GM18868 (cell line): ENCODE measurements at regions not wholly inside any gene's neighbourhood (a gene's known extent, or its start where the extent isn't known, plus 50 kb on each side); places are given as distances from the start of the nearest gene placed in this dataset.

Experiments
- ATAC-seq: cut with Tn5 transposase; IDR thresholded peaks from one replicate; pipeline ENCODE4 v1.9.1; 2021; ENCODE audit warnings: mild to moderate bottlenecking, moderate library complexity; ENCODE audit not compliant: unreplicated experiment

DNA sequence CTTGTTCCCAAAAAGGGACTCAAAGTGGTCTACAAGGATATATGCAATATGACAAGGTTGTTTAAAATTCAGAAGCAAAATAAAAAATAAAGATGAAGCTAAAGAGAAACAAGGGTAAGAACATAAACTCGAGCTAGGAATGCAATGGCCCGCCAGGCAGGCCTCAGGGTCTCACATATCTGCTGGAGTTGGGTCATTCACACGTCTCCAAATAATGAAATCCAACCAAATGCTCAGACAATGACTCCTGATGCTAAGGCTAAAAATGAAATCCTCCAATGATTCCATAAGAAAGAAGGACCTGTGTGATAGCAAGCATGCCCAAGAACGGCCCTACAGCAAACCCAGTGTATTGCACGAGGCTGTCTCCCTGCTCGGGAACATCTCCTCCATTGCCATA is 153.3 kb upstream of the ETS2 start:
- no peak for ATAC-seq

DNA sequence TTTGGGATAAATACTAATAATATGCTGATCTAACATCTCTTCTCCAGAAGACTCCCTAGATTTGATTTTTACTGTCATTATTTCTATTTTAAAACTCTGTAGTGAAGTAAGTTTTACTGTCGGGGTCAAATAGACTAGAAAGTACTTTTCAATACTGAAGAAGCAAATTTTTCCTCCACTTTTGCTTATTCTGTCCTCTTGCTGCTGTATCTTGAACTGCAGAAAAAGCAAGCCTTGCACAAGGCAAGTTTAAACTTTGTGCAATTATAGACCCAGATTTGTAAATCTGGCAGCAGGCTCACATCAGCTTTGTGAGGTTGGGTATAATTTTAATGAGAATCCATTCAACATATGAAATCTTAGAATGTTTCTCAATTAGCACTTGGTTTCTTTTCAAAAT is 151.1 kb upstream of the ETS2 start:
- no peak for ATAC-seq

DNA sequence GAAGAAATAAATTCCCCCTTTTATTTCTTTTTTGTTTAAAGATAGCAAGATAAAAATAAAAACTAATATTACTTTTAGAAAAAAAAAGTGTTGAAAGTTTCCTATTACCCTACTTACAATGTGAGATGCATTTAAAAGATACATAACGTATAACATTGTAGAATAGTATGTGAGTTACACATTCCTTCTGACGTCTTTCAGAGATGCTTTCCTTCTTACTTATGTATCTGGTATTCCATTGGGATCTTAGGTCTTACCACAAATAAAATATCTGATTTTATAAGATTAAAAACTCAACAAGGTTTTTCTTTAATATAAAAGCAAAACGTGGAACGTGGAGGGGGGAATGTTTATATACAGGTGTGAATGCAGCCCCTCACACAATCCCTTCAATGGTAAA is 147.2 kb upstream of the ETS2 start:
- ATAC-seq = no peak

DNA sequence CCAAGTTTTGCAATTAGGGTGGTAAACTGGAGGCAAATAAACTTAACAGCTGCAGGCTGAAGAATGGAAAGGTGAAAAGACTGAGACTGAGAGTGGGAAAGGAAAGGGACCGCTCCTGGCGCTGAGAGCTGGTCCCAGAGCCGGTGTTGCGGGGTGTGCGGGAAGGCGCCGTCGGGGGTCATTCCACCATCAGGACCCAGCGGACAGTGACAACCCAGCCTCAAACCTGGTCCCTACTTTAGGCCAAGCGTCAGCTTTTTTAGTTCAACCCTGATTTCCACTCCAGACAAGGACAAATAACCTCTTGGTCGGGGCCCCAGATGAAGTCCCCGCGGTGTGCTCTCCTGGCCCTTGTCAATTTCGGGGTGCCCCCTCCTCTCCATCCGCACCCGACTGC is 145.8 kb upstream of the ETS2 start:
- no peak for ATAC-seq

DNA sequence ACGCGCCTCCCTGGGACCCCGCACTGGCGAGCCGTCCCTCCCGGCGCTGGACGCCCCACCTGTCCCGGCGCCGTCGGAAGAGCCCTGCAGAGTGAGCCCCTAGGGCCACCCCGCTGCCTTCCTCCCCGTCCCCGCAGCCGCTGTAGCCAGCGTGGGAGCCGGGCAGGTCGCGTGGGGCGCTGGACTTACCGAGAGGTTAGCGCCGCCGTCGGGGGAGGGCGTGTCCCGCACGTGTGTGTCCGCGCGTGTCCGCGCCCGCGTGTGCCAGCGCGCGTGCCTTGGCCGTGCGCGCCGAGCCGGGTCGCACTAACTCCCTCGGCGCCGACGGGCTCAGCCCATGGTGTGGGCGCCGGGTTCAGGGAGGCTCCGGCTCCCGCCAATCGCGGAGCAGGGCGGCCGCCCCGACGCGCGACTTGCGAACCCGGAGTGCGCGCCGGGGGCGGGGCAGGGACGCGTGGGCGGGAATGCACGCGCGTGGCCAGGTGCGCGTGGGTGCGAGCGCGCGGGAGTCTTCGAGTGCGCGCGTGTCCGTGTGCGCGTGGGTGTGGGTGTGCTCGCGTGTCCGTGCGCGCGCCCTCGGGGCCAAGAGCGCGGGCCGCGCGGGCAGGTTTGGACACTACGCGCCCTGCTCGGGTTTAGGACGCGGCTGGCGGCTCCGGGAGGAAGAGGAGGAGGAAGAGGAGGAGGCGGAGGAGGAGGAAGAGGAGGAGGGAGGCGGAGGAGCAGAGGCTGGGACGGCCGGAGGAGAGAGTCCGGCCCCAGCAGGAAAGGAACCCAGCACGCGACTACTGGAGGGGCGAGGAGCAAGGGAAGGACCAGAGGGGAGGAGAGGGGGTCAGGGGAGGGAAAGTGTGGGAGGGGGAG is 145.2 kb upstream of the ETS2 start:
- no peak for ATAC-seq

DNA sequence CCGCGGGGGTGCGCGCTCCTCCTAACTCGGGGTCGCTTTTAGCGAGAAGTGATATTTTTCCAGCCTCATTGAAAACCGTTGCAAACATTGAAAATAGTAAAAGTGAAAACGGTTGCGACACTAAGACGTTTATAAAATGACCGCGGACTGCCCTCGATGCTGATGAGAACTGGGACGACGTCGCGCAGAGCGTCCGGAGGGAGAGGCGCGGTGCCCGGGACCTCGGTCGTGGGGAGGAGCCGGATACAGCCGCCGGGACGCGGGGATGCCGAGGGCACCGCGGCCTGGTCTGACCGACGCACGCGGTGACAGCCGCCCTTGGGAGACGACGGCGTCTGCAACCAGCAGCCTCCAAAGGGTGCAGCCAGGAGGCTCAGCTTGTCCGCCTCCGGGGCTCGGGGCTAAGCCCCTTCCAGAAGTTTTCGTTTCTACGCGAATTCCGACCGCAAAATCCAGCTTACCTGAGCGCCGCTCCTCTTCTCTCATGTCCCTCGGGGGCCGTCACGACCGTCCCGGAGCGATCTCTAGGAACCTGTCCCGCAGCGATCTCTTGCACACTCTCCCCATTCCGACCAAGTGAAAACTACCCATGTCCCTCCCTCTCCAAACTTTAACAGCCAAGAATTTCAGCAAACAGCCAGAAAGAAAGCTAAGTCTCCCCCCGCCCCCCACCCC is 144.4 kb upstream of the ETS2 start:
- no peak for ATAC-seq

DNA sequence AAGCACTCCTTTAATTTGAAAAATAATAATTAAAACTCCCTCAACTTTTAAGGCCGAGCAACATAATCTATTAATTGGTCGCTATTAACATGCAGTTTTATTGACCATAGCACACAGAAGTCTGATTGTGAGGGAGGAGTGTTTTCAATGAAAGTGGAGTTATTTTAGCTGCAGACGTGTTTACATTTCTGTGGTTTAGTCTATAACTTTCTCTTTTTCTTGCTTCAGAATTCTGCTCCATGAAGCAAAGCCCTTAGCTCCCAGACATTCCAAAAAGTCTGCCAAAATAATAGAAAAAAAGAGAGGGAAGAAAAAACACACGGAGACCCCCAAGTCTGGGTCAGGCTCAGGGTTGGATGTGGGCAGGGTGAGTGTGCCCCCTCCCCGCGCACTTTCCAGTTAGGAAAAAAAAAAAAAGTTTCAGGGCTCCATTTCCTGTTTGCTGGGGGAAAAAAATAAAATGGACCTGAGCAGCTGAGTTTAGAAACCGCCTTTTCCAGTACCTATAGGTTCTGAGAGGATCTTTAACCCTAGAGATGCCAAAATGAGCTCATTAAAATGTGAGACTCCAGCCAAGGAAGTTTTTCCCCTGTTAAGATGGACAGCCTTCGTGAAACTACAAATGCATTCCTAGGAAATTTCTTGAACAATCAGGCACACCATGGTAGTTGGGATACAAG is 143.7 kb upstream of the ETS2 start:
- no peak for ATAC-seq

DNA sequence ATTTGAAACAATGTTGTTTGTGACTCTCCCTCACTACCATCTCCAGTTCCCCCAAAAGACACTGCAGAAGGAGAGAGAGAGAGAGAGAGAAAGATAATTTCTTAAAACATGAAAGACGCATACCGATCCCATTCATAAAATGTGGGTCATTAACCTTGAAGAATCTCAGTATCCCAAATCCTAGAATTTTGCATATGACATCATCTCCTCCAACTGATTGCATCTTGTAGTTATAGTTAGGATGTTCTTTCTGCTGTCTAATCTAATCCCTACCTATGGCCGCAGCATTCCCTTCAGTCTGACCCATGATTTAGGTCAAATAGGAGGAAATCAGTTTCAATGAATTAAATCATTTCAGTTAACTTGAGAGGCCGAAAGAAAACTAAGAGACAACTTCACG is 142.4 kb upstream of the ETS2 start:
- ATAC-seq = no peak

DNA sequence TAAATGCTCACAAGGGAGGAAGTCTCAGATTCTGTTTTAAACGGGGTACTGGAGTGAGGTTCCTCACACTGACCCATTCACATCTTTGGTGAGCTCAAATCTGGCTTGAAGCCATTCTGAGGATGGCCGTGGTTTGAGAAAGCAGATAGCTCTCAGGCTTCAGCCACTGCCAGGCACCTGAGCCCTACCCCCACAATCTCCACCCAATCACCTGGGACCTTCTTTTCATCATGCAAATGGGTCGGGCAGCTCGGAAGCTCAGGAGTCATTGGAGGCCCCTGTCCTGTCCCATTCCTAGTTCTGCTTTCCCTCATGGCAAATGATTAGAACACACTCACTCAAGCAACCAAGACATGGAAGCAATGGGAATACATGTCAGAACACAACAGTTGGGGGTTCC is 141.4 kb upstream of the ETS2 start:
- ATAC-seq = no peak

DNA sequence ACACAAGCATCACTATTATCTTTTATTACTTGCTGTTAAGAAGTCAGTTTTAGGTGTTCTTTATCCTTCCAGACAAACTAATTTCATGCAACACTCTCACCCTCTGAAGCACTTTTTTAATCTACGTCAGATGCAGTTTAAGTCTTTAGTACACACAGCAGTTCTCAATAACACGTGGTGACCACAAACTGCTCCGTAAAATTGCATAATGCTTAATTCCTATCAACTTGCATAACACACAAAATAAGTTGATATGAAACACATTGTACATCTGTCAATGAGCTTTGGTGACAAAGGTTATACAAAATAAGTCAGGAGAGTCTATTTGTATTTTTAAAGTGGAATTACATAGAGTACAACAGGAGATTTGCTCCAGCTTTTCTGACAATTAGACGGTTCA is 140.9 kb upstream of the ETS2 start:
- no peak for ATAC-seq

DNA sequence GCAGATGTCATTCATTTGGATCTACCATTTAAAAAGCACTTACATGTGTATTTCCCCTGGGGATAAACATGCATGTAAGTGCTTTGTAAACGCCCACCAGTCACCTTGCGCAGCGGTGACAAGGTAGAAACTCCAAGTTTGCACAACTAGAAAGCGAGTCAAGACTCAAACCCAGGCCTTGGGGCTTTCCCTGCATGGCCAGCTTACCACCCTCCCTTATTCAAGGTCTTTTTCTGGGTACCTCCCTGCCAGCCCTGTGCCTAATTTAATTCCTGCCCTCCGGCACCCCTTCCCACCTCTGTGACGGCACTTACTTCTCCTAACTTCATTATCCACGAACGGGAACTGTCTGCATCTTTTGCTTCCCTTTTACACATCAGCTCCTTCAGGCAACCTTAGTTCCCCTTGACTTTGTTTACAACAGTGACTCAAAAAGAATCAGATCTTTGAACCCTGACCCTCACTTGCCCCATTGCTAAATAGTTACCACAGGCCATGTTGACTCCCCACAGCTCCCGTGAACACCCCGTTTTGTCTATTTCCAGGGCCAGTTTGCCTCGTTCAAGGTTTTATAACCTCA is 138.3 kb upstream of the ETS2 start:
- no peak for ATAC-seq

DNA sequence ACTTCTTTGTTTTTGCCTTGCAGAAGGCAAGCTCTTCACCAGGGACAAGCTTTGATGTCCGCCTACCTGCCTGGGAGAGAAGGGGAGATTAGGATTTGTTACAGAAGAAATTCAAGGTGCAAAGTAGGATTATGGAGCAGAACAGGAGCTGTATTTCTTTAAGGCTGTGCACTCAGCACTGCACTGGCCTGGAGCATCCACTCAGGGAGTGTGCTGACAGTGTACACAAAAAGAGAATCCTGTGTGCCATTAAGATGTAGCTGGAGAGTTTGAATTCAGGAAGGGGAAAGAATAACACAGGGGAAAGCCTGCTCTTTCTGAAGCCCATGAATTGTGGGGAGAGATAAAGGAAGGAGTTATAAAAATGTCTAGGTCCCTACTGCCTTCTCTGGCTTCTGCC is 137.7 kb upstream of the ETS2 start:
- ATAC-seq = no peak

DNA sequence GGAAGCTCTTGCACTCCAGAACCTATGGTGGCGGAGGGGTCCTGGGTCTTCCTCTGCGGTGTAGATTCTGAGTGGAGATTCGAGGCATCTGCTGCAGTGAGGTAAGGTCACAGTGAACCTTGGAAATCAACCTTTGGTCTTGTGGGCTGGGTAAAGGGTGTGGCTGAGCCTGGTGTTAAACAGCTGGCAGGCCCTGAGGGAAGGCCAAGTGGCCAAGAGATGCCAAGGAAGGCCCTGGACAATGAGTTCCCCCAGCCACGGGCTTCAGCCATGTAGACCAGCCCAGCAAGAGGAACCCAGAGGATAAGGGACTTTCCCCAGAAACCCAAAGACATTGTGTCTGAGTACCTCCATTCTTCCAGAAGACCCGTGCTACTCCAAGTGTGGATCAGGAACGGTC is 137.2 kb upstream of the ETS2 start:
- ATAC-seq = no peak

DNA sequence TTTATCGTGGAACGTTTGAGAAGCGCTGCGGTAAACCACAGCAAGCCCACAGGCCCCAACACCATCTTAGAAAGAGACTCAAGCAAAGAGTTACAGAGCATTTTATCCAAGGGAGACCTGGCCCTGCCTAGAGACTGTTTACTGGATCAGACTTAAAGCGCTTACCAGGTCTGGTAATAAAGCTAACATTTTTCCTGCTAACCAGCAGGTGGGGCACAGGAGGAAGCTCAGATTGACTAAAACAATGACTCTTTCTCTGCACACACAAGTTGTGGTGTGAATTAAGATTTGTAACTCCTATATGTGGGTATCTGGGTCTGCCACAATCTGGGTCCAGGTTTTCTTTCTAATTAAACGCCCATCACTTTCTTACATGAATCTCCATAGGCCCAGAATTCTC is 136.5 kb upstream of the ETS2 start:
- ATAC-seq = no peak

DNA sequence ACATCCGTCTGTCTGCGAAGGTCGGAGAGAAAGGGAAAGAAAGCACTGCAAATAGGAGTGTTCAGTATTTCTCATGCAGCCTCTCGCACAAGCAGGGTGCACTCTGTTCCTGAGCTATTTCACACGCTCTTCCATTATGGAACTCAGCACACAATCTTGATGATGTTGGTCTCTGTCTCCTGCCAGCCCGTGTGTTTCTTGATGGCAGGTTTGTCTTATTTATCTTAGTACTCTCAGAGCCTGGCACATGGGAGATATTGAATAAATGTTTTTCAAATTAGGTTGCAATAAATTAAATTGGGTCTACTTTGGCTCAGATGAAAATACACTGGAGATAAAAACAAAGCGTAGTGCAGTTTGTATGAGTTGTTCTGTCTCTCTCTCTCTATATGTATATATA is 134.9 kb upstream of the ETS2 start:
- ATAC-seq = no peak

DNA sequence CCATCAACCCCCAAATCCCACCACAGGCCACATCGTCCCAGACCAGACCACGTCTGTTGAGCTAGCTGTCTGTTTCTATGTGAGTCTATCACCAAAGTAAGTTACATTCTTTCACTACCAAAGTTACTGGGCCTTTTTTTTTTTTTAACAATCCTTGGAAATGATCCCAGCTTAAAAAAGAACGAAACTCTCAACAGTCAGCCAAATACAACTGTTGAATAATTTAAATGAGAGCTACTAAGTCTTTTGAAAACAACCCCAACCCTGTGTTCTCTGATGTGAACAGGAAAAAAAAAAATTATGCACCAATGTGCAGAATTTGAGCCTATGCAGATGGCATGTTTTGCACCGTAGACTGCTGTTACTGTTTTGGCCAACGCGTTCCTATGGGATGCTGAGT is 134.0 kb upstream of the ETS2 start:
- no peak for ATAC-seq

DNA sequence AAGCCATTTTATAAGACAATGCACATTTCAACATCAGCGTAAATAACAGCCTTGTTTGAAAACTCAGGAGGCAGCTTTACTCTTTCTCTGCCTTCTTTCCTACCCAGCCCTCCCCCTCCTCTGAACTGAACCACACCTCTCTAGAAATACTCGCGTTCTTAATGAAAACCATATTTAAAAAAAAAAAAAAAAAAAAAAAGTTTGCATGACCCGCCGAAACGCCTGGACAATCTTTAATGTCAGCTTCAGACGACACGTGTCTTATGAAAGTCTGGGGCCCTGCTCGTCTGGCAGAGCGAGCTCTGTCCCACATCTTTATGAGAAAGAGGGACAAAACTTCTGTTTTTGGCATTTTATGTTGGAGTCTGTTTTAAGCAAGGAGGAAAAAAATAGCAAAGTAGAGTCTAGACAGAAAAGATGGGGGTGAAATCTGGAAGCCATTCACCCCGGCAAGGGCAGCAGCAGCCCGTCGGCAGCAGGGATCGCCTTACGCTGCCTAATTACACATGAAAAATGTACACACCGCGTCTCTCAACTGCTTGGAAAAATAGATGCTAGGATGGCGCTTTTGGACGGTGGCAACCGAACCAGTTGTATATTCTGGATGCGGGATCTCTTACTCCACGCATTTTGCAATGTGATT is 130.4 kb upstream of the ETS2 start:
- no peak for ATAC-seq

DNA sequence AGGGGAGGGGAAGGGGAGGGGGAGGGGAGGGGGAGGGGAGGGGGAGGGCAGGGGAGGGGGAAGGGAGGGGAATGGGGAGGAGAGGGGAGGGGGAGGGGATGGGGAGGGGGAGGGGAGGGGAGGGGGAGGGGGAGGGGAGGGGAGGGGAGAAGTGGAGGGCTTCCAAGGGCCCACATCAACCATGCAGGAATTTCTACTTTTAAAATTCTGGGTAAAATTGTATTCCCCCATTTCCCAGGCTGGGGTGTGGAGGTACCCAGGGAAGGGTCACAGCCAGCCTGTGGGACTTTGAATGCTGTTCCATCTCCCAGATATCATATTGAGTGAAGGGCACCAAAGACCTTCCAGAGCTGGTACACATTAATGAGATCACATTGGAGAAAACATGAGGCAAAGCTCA is 126.9 kb upstream of the ETS2 start:
- ATAC-seq = no peak

DNA sequence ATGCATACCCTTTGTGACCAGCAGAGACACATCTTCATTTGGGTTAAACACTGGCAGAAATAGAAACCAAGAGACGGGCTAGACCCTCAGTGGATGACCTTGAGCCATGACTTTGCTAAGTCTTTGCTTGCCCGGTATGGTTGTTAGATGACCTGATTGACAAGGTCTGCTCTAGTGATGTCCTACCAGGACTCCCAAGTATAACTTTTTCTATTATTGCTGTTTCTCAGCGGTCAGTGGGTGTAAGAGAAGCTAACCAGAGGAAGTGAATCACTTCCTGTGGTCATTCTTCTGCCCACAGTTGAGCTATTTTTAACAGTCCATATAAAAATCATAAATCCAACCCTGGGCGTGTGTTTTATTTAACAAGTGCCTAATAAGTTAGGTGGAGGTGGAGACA is 126.2 kb upstream of the ETS2 start:
- ATAC-seq = no peak

DNA sequence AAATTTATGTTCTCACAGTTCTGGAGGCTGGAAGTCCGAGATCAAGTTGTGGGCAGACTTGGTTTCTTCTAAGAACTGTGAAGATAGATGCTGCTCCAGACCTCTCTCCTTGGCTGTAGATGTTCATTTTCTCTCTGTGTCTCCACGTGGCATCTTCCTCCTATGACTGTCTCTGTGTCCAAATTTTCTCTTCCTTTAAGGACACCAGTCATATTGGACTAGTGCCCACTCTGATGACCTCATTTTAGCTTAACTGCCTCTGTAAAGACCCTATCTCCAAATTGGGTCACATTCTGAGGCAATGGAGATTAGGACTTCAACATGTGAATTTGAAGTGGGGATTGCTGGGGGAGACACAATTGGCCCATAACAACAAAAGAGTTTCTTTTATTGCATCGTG is 125.3 kb upstream of the ETS2 start:
- ATAC-seq = no peak

DNA sequence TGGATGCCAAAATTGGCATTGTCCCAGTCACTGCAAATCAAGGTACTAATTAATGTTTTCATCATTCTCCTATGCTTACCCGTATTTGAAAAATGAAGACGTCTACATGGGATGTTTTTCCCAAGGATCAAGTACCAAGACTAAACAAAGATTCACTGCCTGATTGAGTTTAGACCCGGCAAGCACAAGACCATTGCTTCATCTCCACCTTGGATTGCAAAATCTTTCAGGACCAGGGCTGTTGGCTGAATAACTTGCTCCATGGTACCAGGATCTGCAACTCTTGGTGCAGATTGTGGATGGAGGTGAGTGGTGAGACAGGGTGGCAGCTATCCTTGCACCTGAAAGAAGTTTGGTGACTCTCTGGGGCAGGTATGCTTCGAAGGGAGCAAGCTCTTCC is 122.5 kb upstream of the ETS2 start:
- no peak for ATAC-seq
